K562 (cell line): ENCODE measurements at regions not wholly inside any gene's neighbourhood (a gene's known extent, or its start where the extent isn't known, plus 50 kb on each side); places are given as distances from the start of the nearest gene placed in this dataset.

ENCODE experiments used
- ATAC-seq: fragments of 200-7000 bp; cut with Tn5 transposase; 3 replicates; pipeline ENCODE4 v1.9.1; 2020; ENCODE audit warnings: moderate library complexity
- BruUV-seq: library from RNA; stranded (reverse); fragments of 400-500 nt; replicated peaks from 2 replicates; lab custom pipeline; 2021; lab: Mats Ljungman, UMichigan
- CTCF ChIA-PET: fragments of 300-600 bp; formaldehyde crosslinking; extraction: SDS; loops from one replicate; lab custom pipeline; 2021; ENCODE audit warnings: low intra/inter-chr PET ratio; lab: Yijun Ruan, JAX
- POLR2A ChIA-PET: fragments of 300-600, 350-650 bp; sonication (Branson Sonifier 250); formaldehyde crosslinking; extraction: SDS; loops from one replicate; lab custom pipeline; 2021; ENCODE audit warnings: antibody characterized with exemption, inconsistent platforms; lab: Yijun Ruan, JAX
- DNase-seq, 4 experiments: peaks; one replicate each; pipeline versions ENCODE4 v3.0.0 to v3.0.0-alpha.2; 2011 to 2018; ENCODE audit warnings: low spot score in 3 of 4, mixed read lengths in 3 of 4; ENCODE audit errors: extremely low read depth in 1 of 4
- FAIRE-seq: peaks from 2 replicates; lab custom pipeline; 2011; peaks lifted over from hg19 to GRCh38; lab: Jason Lieb, UNC
- H2AFZ ChIP-seq: 2 replicates; pipeline ENCODE4 v1.6.0; 2011; ENCODE audit warnings: low read depth, low read length, control low read depth, inconsistent platforms
- H3K27ac ChIP-seq: fragments of 200-600 bp; 3 replicates; pipeline ENCODE4 v1.8.0; 2011; ENCODE audit warnings: low read depth, mild to moderate bottlenecking, control low read depth, inconsistent platforms, low read length, moderate library complexity, mixed read lengths; ENCODE audit errors: extremely low read depth
- H3K27me3 ChIP-seq, 2 experiments: fragments of 300-600 bp in 1 of 2; 2 replicates in 1 of 2; 3 replicates in 1 of 2; pipeline versions ENCODE4 v1.6.0 to v1.8.0; 2011; ENCODE audit warnings: inconsistent platforms in 2 of 2, low read length in 2 of 2, mild to moderate bottlenecking in 1 of 2, mixed read lengths in 1 of 2, moderate library complexity in 1 of 2; ENCODE audit not compliant: control insufficient read depth in 2 of 2, insufficient read depth in 2 of 2
- H3K36me3 ChIP-seq: fragments of 300-600 bp; 3 replicates; pipeline ENCODE4 v1.8.0; 2011; ENCODE audit warnings: mild to moderate bottlenecking, low read length, inconsistent platforms; ENCODE audit not compliant: control insufficient read depth, insufficient read depth
- H3K4me1 ChIP-seq, 2 experiments: fragments of 200-600 bp in 1 of 2; replicated peaks in 1 of 2; 2 replicates in 1 of 2; 3 replicates in 1 of 2; pipeline versions ENCODE4 v1.5.1 to v1.8.0; 2011; ENCODE audit warnings: inconsistent platforms in 2 of 2, low read length in 2 of 2, mild to moderate bottlenecking in 1 of 2, mixed read lengths in 1 of 2, moderate library complexity in 1 of 2; ENCODE audit not compliant: control insufficient read depth in 2 of 2, insufficient read depth in 2 of 2
- H3K4me2 ChIP-seq: 2 replicates; pipeline ENCODE4 v1.6.1; 2011; ENCODE audit warnings: low read length, control low read depth, inconsistent platforms, mixed read lengths; ENCODE audit not compliant: insufficient read depth
- H3K4me3 ChIP-seq: fragments of 200-600 bp; sonication (generic), shearing (Covaris generic); 2 replicates; pipeline ENCODE4 v1.5.1; 2016; ENCODE audit warnings: control low read depth, inconsistent platforms
- H3K79me2 ChIP-seq: fragments of 200-600 bp; 3 replicates; pipeline ENCODE4 v1.8.0; 2011; ENCODE audit warnings: low read length, inconsistent platforms; ENCODE audit not compliant: control insufficient read depth, insufficient read depth
- H3K9ac ChIP-seq, 2 experiments: 2 replicates each; pipeline versions ENCODE4 v1.6.0 to v1.6.1; 2011; ENCODE audit warnings: low read depth in 2 of 2, low read length in 2 of 2, control low read depth in 1 of 2, inconsistent platforms in 1 of 2, mild to moderate bottlenecking in 1 of 2, mixed read lengths in 1 of 2; ENCODE audit not compliant: insufficient read depth in 1 of 2
- H3K9me1 ChIP-seq: one replicate; pipeline ENCODE4 v1.6.0; 2011; ENCODE audit warnings: inconsistent platforms, mild to moderate bottlenecking, low read length, moderate library complexity; ENCODE audit not compliant: control insufficient read depth, insufficient read depth
- H3K9me3 ChIP-seq: replicated peaks from 2 replicates; pipeline ENCODE4 v1.5.1; 2011; ENCODE audit warnings: low read depth, low read length, inconsistent platforms; ENCODE audit not compliant: control insufficient read depth, insufficient read depth
- H4K20me1 ChIP-seq: replicated peaks from 2 replicates; pipeline ENCODE4 v1.6.1; 2011; ENCODE audit warnings: low read length, inconsistent platforms, mixed read lengths; ENCODE audit not compliant: control insufficient read depth, insufficient read depth
- GABPA ChIP-seq: fragments of 200-800 bp; sonication (Bioruptor generic); conservative IDR thresholded peaks from 2 replicates; pipeline ENCODE4 v1.6.1; 2016; ENCODE audit warnings: low read depth, missing genetic modification characterization, missing compliant biosample characterization
- GTF2A2 ChIP-seq: IDR thresholded peaks from 2 replicates; pipeline ENCODE4 v1.6.1; 2016; ENCODE audit warnings: mild to moderate bottlenecking, missing genetic modification characterization, missing compliant biosample characterization
- PKNOX1 ChIP-seq: fragments of 450-650 bp; IDR thresholded peaks from 2 replicates; pipeline ENCODE4 v1.6.1; 2016
- ZBTB5 ChIP-seq: fragments of 450-650 bp; IDR thresholded peaks from 2 replicates; pipeline ENCODE4 v1.6.1; 2017; ENCODE audit warnings: antibody characterized with exemption
- WGBS: fragments of 100-300 bp; shearing (Covaris generic); methylation state at CpG from one replicate; pipeline ENCODE4 v1.1.6; 2016; ENCODE audit warnings: low coverage, mixed read lengths; ENCODE audit not compliant: insufficient coverage; ENCODE audit errors: missing lambda C conversion rate; 5-methylcytosine and 5-hydroxymethylcytosine counted together
- in situ Hi-C: fragments of 300-500 bp; cut with MboI; formaldehyde crosslinking; loops from 4 replicates; pipeline ENCODE4 v1.15.0; 2018; ENCODE audit warnings: inconsistent platforms, mixed read lengths
- intact Hi-C: fragments of 100-400 bp; cut with micrococcal nuclease; formaldehyde crosslinking; loops from 2 replicates; pipeline ENCODE4 v1.14.2; 2022

DNA sequence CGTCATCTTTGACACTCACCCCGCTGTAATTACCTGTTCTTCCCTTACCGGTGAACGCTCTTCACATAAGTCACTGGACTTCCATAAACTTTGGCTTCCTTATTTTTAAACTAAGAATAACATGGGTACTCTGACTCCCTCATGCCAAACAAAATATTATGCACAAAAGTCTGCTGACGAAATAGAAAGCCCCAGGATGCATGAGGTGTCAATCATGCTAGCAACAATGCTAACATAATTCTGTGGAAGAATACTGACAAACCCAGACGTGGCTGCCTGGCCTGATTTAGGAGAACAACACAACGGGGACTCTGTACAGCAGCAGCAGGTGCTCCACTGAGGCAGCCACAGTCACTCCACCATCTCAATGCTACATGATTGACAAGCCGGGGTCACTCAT, 137.5 kb downstream of the CCDC71L start:
- 64% methylated on average over 8 of the region's 8 CpGs for WGBS
- in situ Hi-C loops (no loop called here), intact Hi-C loops (no loop called here)
- ATAC-seq (no peak; the same call in 2 of the 3 replicates), FAIRE-seq (no peak), DNase-seq (no peak)
- Histone ChIP-seq H3K9me1 (no peaks in the 10 kb centered on the region), H4K20me1 (no peaks in the 10 kb centered on the region), H3K36me3 (no peaks in the 10 kb centered on the region), H2AFZ (peak overlapping the region; percentile 54; the same call in 1 of the 2 replicates), H3K79me2 (no peaks in the 10 kb centered on the region), H3K9me3 (no peaks in the 10 kb centered on the region), H3K27me3 (no peaks in the 10 kb centered on the region), H3K4me2 (no peak overlapping the region), H3K4me1 (peaks cover 0 to 15% of the 10 kb centered on the region in 2 experiments; a peak in 3 of 5 replicates), H3K9ac (no peak overlapping the region), H3K4me3 (no peak overlapping the region), H3K27ac (no peak overlapping the region)
- BruUV-seq, result no TSS peak
- POLR2A ChIA-PET, result interaction anchor here (1.3 to 1.6 kb wide), 3 partner anchors 9 to 136 kb away, joined by 3 to 7 read pairs (median 5); no protein-coding TSS in a partner anchor
- CTCF ChIA-PET, result no interaction called here
- TF ChIP-seq GTF2A2 (no peak), PKNOX1 (peak; percentile 85), GABPA (tag) (no peak), ZBTB5 (no peak)
